Activated CD8-positive, alpha-beta memory T cell treated with anti-CD3 and anti-CD28 coated beads, Interleukin-2, amount 50 U/mL, for 24 hours (primary cell): ENCODE measurements at regions not wholly inside any gene's neighbourhood (a gene's known extent, or its start where the extent isn't known, plus 50 kb on each side); places are given as distances from the start of the nearest gene placed in this dataset.

ENCODE experiments used
- DNase-seq: peaks from one replicate; pipeline ENCODE4 v3.0.0-alpha.2; 2020; ENCODE audit errors: extremely low read depth

- no peak for DNase-seq
Observed at GRCh38 chr16:82241469-82242052, 71.5 kb upstream of the MPHOSPH6 start.

GRCh38 chr16:82240111-82240510 is 70.1 kb upstream of the MPHOSPH6 start:
- DNase-seq = no peak

- no peak for DNase-seq
Observed at GRCh38 chr16:82236875-82237274, 66.9 kb upstream of the MPHOSPH6 start.

GRCh38 chr16:82236415-82236814 is 66.4 kb upstream of the MPHOSPH6 start:
- DNase-seq = no peak

- no peak for DNase-seq
Observed at GRCh38 chr16:82232806-82233205, 62.8 kb upstream of the MPHOSPH6 start.

GRCh38 chr16:82231008-82231787 is 61.2 kb upstream of the MPHOSPH6 start:
- no peak for DNase-seq

- DNase-seq = no peak
Observed at GRCh38 chr16:82229800-82230619, 60.0 kb upstream of the MPHOSPH6 start.

GRCh38 chr16:82226327-82226726 is 56.3 kb upstream of the MPHOSPH6 start:
- DNase-seq = no peak

GRCh38 chr16:82224821-82225220 is 54.8 kb upstream of the MPHOSPH6 start:
- DNase-seq = no peak

GRCh38 chr16:82220541-82220940 is 50.5 kb upstream of the MPHOSPH6 start:
- no peak for DNase-seq
